ENCODE measurements at regions not wholly inside any gene's neighbourhood (a gene's known extent, or its start where the extent isn't known, plus 50 kb on each side); places are given as distances from the start of the nearest gene placed in this dataset.
A peak's percentile ranks its signal among the peaks of the same experiment; 100 is the strongest.

- H3K36me3 Mint-ChIP-seq = no peaks in the 10 kb centered on the region
- Histone ChIP-seq H3K4me1 (ENCODE audit: control insufficient read depth, insufficient read depth, low read length, poor library complexity, severe bottlenecking) (peaks cover 7% of the 10 kb centered on the region), H3K4me3 (ENCODE audit: low read depth, low read length) (no peak overlapping the region), H3K9me3 (ENCODE audit: control insufficient read depth in 2 of 2, low read length in 2 of 2) (no peaks in the 10 kb centered on the region), H3K27ac (ENCODE audit: insufficient read depth, low read length, poor library complexity, severe bottlenecking) (no peak overlapping the region), H3K36me3 (ENCODE audit: control insufficient read depth, insufficient read depth, low read length) (no peaks in the 10 kb centered on the region), H3K27me3 (ENCODE audit: control insufficient read depth, insufficient read depth, low read length) (no peaks in the 10 kb centered on the region)
- no peak overlapping the region for H3K4me3 Mint-ChIP-seq
- peaks cover 5 to 21% (median 17%) of the 10 kb centered on the region in 4 donors for H3K4me1 Mint-ChIP-seq
- no peaks in the 10 kb centered on the region for H3K9me3 Mint-ChIP-seq
- H3K27me3 Mint-ChIP-seq = no peaks in the 10 kb centered on the region
- DNase-seq (no peak), ATAC-seq (ENCODE audit: low read depth in 2 of 2) (no peak)
- H3K27ac Mint-ChIP-seq = peak overlapping the region in 1 of 3 donors; percentile 12
These were observed 206.2 kb upstream of the SGK1 start for GRCh38 chr6:134523903-134524650.

GRCh38 chr6:134523051-134523450, 205.1 kb upstream of the SGK1 start:
- Mint-ChIP-seq H3K9me3 (no peaks in the 10 kb centered on the region), H3K27me3 (no peaks in the 10 kb centered on the region), H3K27ac (peak overlapping the region in 1 of 3 donors; percentile 11), H3K4me1 (peaks cover 5 to 25% (median 20%) of the 10 kb centered on the region in 4 donors), H3K36me3 (no peaks in the 10 kb centered on the region), H3K4me3 (no peak overlapping the region)
- ATAC-seq (ENCODE audit: low read depth in 2 of 2) = no peak
- peaks cover 7% of the 10 kb centered on the region for H3K4me1 ChIP-seq (ENCODE audit: control insufficient read depth, insufficient read depth, low read length, poor library complexity, severe bottlenecking)
- H3K9me3 ChIP-seq (ENCODE audit: control insufficient read depth in 2 of 2, low read length in 2 of 2) = no peaks in the 10 kb centered on the region
- H3K27ac ChIP-seq (ENCODE audit: insufficient read depth, low read length, poor library complexity, severe bottlenecking) = no peak overlapping the region
- no peak overlapping the region for H3K4me3 ChIP-seq (ENCODE audit: low read depth, low read length)
- DNase-seq = no peak
- H3K36me3 ChIP-seq (ENCODE audit: control insufficient read depth, insufficient read depth, low read length) = no peaks in the 10 kb centered on the region
- no peaks in the 10 kb centered on the region for H3K27me3 ChIP-seq (ENCODE audit: control insufficient read depth, insufficient read depth, low read length)

DNA sequence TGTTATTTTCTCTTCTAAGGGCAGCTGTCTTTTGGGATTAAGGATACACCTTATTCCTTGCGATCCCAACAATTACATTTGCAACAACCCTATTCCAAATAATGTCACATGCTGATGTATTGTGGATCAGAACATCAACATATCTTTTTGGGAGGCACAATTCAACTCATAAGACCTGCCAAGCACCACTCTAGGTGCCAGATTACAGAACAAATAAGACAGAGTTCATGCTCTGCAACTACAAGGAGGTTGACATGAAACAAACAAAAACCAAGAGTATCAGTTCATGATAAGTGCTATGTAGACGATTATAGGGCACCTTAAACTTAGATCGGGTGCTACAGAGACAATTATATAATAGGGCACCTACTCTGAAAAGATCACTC, 203.2 kb upstream of the SGK1 start:
- H3K4me3 Mint-ChIP-seq = no peak overlapping the region
- no peaks in the 10 kb centered on the region for H3K9me3 Mint-ChIP-seq
- H3K27me3 Mint-ChIP-seq = no peaks in the 10 kb centered on the region
- Histone ChIP-seq H3K9me3 (ENCODE audit: control insufficient read depth in 2 of 2, low read length in 2 of 2) (no peaks in the 10 kb centered on the region), H3K27ac (ENCODE audit: insufficient read depth, low read length, poor library complexity, severe bottlenecking) (no peak overlapping the region), H3K4me1 (ENCODE audit: control insufficient read depth, insufficient read depth, low read length, poor library complexity, severe bottlenecking) (peaks cover 7% of the 10 kb centered on the region), H3K36me3 (ENCODE audit: control insufficient read depth, insufficient read depth, low read length) (no peaks in the 10 kb centered on the region), H3K27me3 (ENCODE audit: control insufficient read depth, insufficient read depth, low read length) (no peaks in the 10 kb centered on the region), H3K4me3 (ENCODE audit: low read depth, low read length) (no peak overlapping the region)
- H3K36me3 Mint-ChIP-seq = no peaks in the 10 kb centered on the region
- DNase-seq (no peak), ATAC-seq (ENCODE audit: low read depth in 2 of 2) (no peak)
- H3K27ac Mint-ChIP-seq = peak overlapping the region in 2 of 3 donors; percentile 13 to 86
- H3K4me1 Mint-ChIP-seq = peaks cover 5 to 25% (median 18%) of the 10 kb centered on the region in 4 donors

DNA sequence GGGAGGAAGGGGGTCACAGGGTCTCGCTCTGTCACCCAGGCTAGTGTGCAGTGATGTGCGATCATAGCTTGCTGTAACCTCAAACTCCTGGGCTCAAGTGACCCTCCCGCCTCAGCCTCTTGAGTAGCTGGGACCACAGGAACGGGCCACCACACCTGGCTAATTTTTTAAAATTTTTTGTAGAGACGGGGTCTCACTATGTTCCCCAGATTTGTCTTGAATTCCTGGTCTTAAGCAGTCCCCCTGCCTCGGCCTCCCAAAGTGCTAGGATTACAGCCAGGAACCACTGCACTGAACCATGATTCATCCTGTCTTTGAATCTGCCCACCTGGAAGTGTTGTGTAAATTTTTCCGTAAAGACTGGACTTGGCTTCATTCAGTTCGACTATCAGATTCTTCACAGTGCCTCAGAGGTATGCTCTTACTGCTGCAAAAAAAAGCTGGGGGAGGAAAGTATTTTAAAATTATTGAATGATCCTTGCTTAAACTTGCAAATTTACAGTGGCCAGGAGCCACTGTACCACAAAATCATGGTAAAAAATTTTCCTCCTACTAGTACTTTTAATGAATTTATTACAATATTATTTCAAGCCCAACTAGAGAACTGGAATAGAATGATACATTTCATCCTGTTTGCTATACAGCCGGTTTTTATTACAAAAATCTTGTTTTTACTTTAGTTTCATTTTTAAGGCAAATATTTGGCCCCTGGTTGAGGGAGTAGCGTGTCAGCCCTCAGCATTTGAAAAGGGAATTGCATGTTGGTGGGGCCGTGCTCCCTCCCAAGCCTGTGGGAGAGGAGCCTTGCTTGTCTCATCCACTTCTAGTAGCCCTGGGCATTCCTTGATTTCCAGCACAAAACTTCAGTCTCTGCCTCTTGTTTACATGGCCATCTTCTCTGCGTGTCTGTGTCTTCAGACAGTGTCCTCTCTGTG, 202.5 kb upstream of the SGK1 start:
- H3K4me3 Mint-ChIP-seq = no peak overlapping the region
- peak overlapping the region; percentile 4 to 86 (median 84) for H3K27ac Mint-ChIP-seq
- no peak for DNase-seq
- H3K4me1 Mint-ChIP-seq = peaks cover 5 to 25% (median 18%) of the 10 kb centered on the region in 4 donors
- H3K36me3 ChIP-seq (ENCODE audit: control insufficient read depth, insufficient read depth, low read length) = no peaks in the 10 kb centered on the region
- peaks cover 7% of the 10 kb centered on the region for H3K4me1 ChIP-seq (ENCODE audit: control insufficient read depth, insufficient read depth, low read length, poor library complexity, severe bottlenecking)
- H3K9me3 ChIP-seq (ENCODE audit: control insufficient read depth in 2 of 2, low read length in 2 of 2) = no peaks in the 10 kb centered on the region
- no peak for ATAC-seq (ENCODE audit: low read depth in 2 of 2)
- no peak overlapping the region for H3K4me3 ChIP-seq (ENCODE audit: low read depth, low read length)
- no peaks in the 10 kb centered on the region for H3K36me3 Mint-ChIP-seq
- no peaks in the 10 kb centered on the region for H3K9me3 Mint-ChIP-seq
- no peak overlapping the region for H3K27ac ChIP-seq (ENCODE audit: insufficient read depth, low read length, poor library complexity, severe bottlenecking)
- no peaks in the 10 kb centered on the region for H3K27me3 ChIP-seq (ENCODE audit: control insufficient read depth, insufficient read depth, low read length)
- no peaks in the 10 kb centered on the region for H3K27me3 Mint-ChIP-seq

- Histone ChIP-seq H3K4me3 (ENCODE audit: low read depth, low read length) (peak overlapping the region; percentile 46), H3K27me3 (ENCODE audit: control insufficient read depth, insufficient read depth, low read length) (no peaks in the 10 kb centered on the region), H3K4me1 (ENCODE audit: control insufficient read depth, insufficient read depth, low read length, poor library complexity, severe bottlenecking) (peaks cover 7% of the 10 kb centered on the region), H3K36me3 (ENCODE audit: control insufficient read depth, insufficient read depth, low read length) (no peaks in the 10 kb centered on the region), H3K9me3 (ENCODE audit: control insufficient read depth in 2 of 2, low read length in 2 of 2) (no peaks in the 10 kb centered on the region), H3K27ac (ENCODE audit: insufficient read depth, low read length, poor library complexity, severe bottlenecking) (no peak overlapping the region)
- Mint-ChIP-seq H3K9me3 (no peaks in the 10 kb centered on the region), H3K27ac (peak overlapping the region in 2 of 3 donors; percentile 84 to 86), H3K36me3 (no peaks in the 10 kb centered on the region), H3K27me3 (no peaks in the 10 kb centered on the region), H3K4me3 (peak overlapping the region in 2 of 4 donors; percentile 66 to 71), H3K4me1 (peaks cover 5 to 25% (median 18%) of the 10 kb centered on the region in 4 donors)
- peak; percentile 71 to 82 for ATAC-seq (ENCODE audit: low read depth in 2 of 2)
- peak in 2 of 3 donors; percentile 38 to 59 for DNase-seq
These were observed 201.6 kb upstream of the SGK1 start for GRCh38 chr6:134519465-134519864.

DNA sequence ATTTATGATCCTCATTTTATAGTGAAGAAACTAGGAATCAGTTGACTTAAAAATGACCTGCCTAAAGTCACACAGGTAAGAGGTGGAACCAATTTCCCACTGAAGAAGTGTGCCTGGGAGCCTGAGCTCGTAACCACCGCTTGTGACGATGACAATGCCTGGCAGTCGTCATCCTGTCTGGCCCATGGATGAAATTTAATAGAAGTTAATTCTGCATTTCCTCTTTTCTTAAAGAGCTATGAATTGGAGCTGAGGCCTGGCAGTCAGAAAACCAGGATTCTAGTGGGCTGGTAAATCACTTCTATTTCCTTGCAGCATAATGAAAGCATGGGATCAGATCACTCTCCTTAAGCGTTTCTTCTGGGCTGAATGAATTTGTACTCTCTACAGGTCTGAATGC, 200.0 kb upstream of the SGK1 start:
- Histone ChIP-seq H3K36me3 (ENCODE audit: control insufficient read depth, insufficient read depth, low read length) (no peaks in the 10 kb centered on the region), H3K27me3 (ENCODE audit: control insufficient read depth, insufficient read depth, low read length) (no peaks in the 10 kb centered on the region), H3K27ac (ENCODE audit: insufficient read depth, low read length, poor library complexity, severe bottlenecking) (no peak overlapping the region), H3K4me1 (ENCODE audit: control insufficient read depth, insufficient read depth, low read length, poor library complexity, severe bottlenecking) (peaks cover 7% of the 10 kb centered on the region), H3K4me3 (ENCODE audit: low read depth, low read length) (no peak overlapping the region), H3K9me3 (ENCODE audit: control insufficient read depth in 2 of 2, low read length in 2 of 2) (no peaks in the 10 kb centered on the region)
- Mint-ChIP-seq H3K4me1 (peaks cover 5 to 23% (median 13%) of the 10 kb centered on the region in 4 donors), H3K4me3 (no peak overlapping the region), H3K9me3 (no peaks in the 10 kb centered on the region), H3K27ac (peak overlapping the region in 1 of 3 donors; percentile 2), H3K27me3 (no peaks in the 10 kb centered on the region), H3K36me3 (no peaks in the 10 kb centered on the region)
- no peak for ATAC-seq (ENCODE audit: low read depth in 2 of 2)
- no peak for DNase-seq

GRCh38 chr6:134517145-134517658, 199.3 kb upstream of the SGK1 start:
- Histone ChIP-seq H3K27ac (ENCODE audit: insufficient read depth, low read length, poor library complexity, severe bottlenecking) (no peak overlapping the region), H3K36me3 (ENCODE audit: control insufficient read depth, insufficient read depth, low read length) (no peaks in the 10 kb centered on the region), H3K9me3 (ENCODE audit: control insufficient read depth in 2 of 2, low read length in 2 of 2) (no peaks in the 10 kb centered on the region), H3K4me1 (ENCODE audit: control insufficient read depth, insufficient read depth, low read length, poor library complexity, severe bottlenecking) (peaks cover 7% of the 10 kb centered on the region), H3K4me3 (ENCODE audit: low read depth, low read length) (no peak overlapping the region), H3K27me3 (ENCODE audit: control insufficient read depth, insufficient read depth, low read length) (no peaks in the 10 kb centered on the region)
- Mint-ChIP-seq H3K4me3 (no peak overlapping the region), H3K4me1 (peaks cover 5 to 20% (median 10%) of the 10 kb centered on the region in 4 donors), H3K27ac (peak overlapping the region in 1 of 3 donors; percentile 2), H3K9me3 (no peaks in the 10 kb centered on the region), H3K27me3 (no peaks in the 10 kb centered on the region), H3K36me3 (no peaks in the 10 kb centered on the region)
- no peak for DNase-seq
- no peak for ATAC-seq (ENCODE audit: low read depth in 2 of 2)

Measured in CD4-positive, CD25-positive, alpha-beta regulatory T cell (primary cell).